GM19468 (cell line): ENCODE measurements at regions not wholly inside any gene's neighbourhood (a gene's known extent, or its start where the extent isn't known, plus 50 kb on each side); places are given as distances from the start of the nearest gene placed in this dataset.
"Not testable (repeated sequence)": the region's sequence is repeated elsewhere in the genome, so short reads cannot be mapped to it uniquely, and the experiment has no call there.

Source experiments
- ATAC-seq: cut with Tn5 transposase; IDR thresholded peaks from one replicate; pipeline ENCODE4 v1.9.1; 2021; ENCODE audit warnings: mild to moderate bottlenecking, moderate library complexity, moderate number of reproducible peaks; ENCODE audit not compliant: unreplicated experiment; ENCODE audit errors: extremely low read depth

DNA sequence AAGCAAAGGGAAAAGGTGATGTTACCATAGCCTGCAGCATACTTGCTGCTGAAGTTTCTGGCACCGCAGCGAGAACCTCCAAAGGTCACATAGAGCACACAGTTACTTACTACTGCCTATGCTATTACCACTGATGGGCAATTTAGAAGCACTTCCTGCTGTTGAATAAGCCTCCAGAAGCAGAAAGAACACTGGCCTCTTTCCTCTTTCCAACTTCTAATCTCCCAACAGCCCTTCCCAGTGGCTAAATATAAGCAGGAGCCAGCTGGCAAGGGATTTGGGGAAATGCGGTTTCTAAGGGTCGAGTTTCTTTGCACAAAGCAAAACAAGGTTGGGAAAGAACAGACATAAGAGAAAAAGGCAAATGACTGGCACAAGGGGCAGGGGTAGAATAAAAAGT is 669.2 kb upstream of the ACO1 start:
- no peak for ATAC-seq

GRCh38 chr9:31719262-31719661 is 665.2 kb upstream of the ACO1 start:
- no peak for ATAC-seq

DNA sequence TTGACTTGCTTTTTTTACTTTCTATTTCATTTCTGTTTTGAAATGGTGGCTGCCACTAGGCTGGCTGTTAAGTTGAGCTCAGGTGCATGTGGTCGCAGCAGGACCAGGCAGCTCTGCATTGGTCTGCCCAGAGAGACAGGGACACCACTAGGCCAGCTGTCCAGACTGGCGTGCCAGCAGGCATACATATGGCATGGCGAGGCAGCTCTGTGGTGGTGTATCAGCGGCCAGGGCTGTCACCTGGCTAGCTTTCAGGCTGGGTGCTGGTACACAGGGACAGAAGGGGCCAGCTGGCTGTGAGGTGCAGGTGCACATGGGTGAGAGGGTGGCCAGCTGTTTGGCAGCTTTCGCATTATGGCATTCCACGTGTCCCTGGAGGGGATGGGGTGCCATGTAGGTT is 654.0 kb upstream of the ACO1 start:
- no peak for ATAC-seq

- ATAC-seq, result no peak
These were observed 651.3 kb upstream of the ACO1 start for GRCh38 chr9:31733166-31733565.

DNA sequence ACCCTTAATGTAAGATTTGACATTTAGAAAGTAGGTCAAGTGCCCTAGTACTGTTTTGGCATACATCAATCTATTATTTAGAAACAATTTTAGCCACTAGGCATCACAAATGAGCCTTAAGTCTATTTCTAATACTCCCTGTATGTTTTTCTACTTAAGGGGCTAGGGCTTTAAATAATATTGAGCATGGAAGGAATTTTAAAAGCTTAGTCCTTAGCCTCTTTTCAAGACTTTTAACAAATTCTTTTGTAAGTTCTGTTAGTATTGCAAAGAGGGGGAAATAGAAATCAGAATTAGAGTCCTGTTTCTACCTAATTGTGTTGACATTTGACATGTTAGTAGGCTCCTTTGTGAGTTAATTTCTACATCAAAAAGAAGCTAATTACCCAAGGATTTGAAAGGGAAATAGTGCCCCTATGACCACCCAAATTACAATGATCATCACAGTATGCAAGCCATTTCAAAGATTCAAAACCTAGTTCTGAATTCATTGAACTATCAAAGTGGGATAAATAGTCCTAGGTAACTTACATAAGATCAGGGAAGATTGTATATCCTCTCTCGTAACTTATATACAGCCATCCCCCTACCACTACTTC is 647.8 kb upstream of the ACO1 start:
- no peak for ATAC-seq

- ATAC-seq, result no peak
These were observed 643.7 kb upstream of the ACO1 start for GRCh38 chr9:31740705-31741104.

- no peak for ATAC-seq
These were observed 639.9 kb upstream of the ACO1 start for GRCh38 chr9:31744589-31744988.

- ATAC-seq, result no peak
These were observed 639.0 kb upstream of the ACO1 start for GRCh38 chr9:31745468-31745867.

GRCh38 chr9:31745886-31746285 is 638.6 kb upstream of the ACO1 start:
- ATAC-seq, result no peak

DNA sequence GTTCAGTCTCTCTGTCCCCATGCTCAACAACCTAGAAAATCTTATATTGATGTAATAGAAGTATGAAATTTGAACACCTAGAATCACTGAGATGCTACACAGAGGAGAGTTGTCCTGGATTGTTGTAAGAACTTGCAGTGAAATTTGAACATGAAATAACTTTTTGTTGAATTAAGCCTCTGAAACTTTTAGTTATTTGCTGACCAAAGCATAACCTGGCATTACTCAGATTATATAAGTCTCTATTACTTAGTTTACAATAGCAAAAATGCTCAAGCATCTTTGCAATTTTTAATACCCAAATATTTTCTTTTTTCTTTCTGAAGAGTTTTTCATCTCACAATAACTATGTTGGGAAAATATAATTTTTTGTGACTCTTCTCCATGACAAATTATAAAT is 630.7 kb upstream of the ACO1 start:
- no peak for ATAC-seq

DNA sequence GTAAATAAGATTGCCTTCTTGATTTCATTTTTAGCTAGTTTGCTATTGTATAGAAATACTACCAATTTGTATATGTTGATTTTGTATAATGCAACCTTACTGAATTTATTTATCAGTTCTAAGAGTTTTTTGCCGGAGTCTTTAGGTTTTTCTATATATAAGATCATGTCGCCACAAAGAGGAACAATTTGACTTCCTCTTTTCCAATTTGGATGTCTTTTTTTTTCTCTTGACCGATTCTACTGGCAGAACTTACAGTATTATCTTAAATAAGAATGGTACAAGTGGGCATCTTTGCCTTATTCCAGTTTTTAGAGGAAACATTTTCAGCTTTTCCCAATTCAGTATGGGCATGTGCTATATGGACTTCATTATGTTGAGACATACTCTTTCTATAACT is 624.7 kb upstream of the ACO1 start:
- ATAC-seq, result no peak

DNA sequence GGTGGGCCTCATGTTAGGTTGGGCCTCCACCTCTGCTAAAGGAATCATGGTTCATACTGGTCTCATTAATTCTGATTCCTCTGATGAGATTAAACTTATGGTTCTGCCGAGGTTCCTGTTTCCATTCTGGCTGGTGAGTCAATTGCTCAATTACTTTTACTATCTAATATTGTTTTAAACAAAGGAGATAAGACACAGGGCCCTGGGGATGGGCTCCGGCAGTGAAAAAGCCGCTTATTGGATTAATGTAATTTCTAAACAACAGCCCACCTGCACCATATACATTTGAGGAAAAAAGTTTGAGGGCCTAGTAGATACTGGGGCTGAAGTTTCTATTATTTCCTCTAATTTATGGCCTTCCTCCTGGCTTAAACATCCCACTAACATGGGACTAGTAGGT is 610.4 kb upstream of the ACO1 start:
- ATAC-seq, result not testable (repeated sequence)

GRCh38 chr9:31774571-31774970 is 609.9 kb upstream of the ACO1 start:
- no peak for ATAC-seq

GRCh38 chr9:31776471-31776870 is 608.0 kb upstream of the ACO1 start:
- ATAC-seq, result no peak

- no peak for ATAC-seq
These were observed 601.0 kb upstream of the ACO1 start for GRCh38 chr9:31783491-31783890.

DNA sequence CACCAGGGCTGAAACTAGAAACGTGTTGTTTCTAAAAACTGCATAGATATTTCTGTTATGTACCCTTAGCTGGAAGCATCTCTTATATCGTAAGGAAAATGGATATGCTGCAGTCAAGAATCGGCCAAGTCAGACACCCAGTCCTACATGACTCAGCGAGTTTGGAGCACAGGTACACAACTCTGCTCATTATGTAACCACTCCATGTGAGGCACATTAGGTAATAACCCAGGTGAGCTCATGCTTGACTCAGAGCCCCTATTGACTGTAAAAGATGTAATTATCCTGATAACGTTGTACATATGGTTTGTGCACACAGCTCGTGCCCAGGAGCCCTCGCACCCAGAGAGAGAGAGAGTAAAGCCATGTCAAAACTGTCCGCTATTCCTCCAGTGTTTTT is 593.7 kb upstream of the ACO1 start:
- ATAC-seq, result no peak

- ATAC-seq, result no peak
These were observed 584.4 kb upstream of the ACO1 start for GRCh38 chr9:31799953-31800609.

DNA sequence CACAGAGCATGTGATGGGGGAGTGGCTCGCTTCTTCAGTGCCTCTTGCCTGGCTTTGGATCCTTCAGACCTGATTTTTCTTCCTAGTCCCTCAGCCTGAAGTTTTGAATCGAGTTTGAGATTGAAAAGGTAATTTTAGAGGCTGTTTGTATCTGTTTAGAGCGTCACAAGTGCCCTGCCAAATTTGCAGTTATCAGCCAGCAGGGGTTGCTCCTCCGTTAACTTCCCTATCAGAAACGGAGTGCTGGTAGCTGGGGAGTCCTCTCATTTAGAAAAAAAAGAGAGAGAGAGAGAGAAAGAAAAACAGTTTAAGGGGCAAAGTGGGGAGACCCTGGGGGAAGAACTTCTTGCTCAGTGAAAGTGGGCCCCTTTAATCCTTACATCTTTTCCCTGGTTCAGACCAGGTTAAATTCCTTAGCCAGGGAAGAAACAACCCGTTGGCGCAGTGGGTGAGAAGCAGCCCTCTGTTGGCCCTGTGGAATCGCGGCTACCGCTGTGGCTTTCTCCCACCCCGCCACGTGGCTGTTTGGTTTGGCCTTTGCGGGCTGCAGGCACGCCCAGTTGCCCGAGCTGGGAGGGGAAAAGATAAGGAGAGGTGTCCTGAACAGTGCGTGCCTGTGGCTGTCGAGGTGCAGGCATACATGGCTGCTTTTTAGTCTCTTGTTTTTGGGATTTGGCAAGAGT is 576.7 kb upstream of the ACO1 start:
- no peak for ATAC-seq

DNA sequence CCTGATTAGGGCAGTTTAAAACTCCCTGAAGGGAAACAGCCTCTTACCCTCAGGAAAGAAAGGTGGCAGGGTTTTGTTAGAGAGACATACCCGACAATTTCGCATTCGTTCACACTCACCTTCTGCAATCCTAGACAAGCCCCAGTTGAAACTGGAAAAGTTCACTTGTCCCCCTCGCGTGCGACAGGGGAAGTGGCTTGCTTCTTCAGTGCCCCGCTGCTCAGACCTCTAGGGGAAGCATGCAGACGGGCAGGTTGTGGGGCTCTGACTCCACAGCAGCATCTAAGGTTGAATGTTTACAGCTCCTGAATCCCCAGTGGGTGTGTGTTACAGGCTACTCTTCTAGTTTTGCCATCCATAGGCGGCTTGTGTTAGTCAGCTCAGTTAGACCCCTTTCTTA is 575.7 kb upstream of the ACO1 start:
- no peak for ATAC-seq

- ATAC-seq, result no peak
These were observed 564.0 kb upstream of the ACO1 start for GRCh38 chr9:31820426-31820825.

DNA sequence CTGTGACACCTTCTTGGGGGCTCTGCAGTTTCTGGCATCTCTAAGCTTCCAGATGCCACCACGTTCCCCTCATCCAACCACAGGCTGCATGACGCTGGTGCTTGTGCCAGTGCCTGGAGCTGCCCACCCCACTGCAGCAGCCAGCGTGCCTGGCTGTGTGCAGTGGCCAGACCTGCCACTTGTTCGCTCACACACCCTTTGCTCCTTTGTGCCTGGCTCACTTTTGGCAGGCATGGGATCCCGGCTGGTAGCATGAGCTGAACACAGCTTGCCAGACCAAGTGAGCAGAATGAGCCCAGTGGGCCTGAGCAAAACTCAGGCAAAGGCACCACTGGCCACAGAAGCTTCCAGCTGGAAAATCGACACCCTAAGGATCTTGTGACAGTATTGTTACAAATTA is 562.9 kb upstream of the ACO1 start:
- ATAC-seq, result no peak

- no peak for ATAC-seq
These were observed 561.1 kb upstream of the ACO1 start for GRCh38 chr9:31823365-31823764.
